Erythroblast (primary cell): ENCODE measurements at regions not wholly inside any gene's neighbourhood (a gene's known extent, or its start where the extent isn't known, plus 50 kb on each side); places are given as distances from the start of the nearest gene placed in this dataset.

Experiments used
- GATA1 ChIP-seq: IDR thresholded peaks from 2 replicates; pipeline ENCODE4 v1.6.1; 2011; ENCODE audit warnings: low read depth, mild to moderate bottlenecking, control low read depth, low read length, moderate library complexity
- POLR2A ChIP-seq: IDR thresholded peaks from 2 replicates; pipeline ENCODE4 v1.6.1; 2011; ENCODE audit warnings: mild to moderate bottlenecking, low read length

DNA sequence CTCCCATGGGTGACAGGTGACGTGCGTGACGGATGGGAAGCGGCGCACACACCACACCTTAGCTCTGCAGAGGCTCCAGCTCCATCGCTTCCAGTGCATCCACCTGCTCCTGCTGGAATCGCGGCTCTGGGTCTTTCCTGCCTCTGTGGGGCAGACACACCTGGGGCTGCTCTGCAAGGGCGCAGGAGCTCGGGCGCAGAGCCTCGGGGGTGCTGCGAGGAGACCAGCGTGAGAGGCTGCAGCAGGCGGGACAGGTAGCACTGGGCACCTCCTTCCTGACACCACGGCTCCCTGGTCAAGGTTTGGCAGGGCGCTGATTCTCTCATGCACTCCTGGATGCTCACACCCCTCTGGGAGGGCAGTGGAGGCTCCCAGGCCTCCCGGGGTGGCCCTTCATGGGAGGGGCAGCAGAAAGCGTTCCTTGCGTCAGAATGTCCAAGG lies 1494.3 kb downstream of the BRD1 start:
- TF ChIP-seq POLR2A (no peak), GATA1 (no peak)
